Gastroesophageal sphincter (tissue), 3 donors: ENCODE measurements at regions not wholly inside any gene's neighbourhood (a gene's known extent, or its start where the extent isn't known, plus 50 kb on each side); places are given as distances from the start of the nearest gene placed in this dataset.

ENCODE experiments used
- POLR2A ChIP-seq, 2 donors: fragments of 450-650 bp; IDR thresholded peaks; one replicate each; pipeline ENCODE4 v1.6.1; 2017; ENCODE audit warnings: antibody characterized with exemption in 2 of 2, mild to moderate bottlenecking in 2 of 2, moderate library complexity in 1 of 2
- POLR2AphosphoS5 ChIP-seq: sonication (generic); formaldehyde crosslinking; IDR thresholded peaks from one replicate; pipeline ENCODE4 v1.6.1; 2017; ENCODE audit warnings: antibody characterized with exemption
- TF ChIP-seq, protein P1 (sequence below), 4 experiments: fragments of 200-600 bp in 2 of 4; fragments of 450-650 bp in 2 of 4; sonication (generic) in 1 of 4; IDR thresholded peaks; one replicate each; pipeline ENCODE4 v1.5.1; 2017 to 2019; ENCODE audit warnings: antibody characterized with exemption in 4 of 4, mild to moderate bottlenecking in 2 of 4, moderate library complexity in 2 of 4

DNA sequence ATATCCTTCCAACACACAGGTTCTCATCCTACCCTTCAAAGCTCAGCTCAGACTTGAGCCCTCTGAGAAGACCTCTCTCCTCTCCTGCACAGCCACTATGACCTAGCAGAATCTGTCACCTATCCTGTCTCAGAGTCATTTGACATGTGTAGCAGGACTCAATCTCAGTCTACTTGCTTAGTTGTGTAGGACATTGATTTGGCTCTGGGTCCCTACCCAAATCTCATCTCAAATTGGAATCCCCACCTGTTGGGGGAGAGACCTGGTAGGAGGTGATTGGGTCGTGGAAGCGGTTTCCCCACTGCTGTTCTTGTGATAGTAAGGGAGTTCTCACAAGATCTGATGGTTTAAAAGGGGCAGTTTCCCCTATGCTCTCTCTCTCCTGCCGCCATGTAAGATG is 297.9 kb downstream of the CD83 start:
- TF ChIP-seq POLR2AphosphoS5 (no peak), POLR2A (IDR thresholded peaks at IDR 0.05) (no peak)
- TF ChIP-seq, protein P1, sequence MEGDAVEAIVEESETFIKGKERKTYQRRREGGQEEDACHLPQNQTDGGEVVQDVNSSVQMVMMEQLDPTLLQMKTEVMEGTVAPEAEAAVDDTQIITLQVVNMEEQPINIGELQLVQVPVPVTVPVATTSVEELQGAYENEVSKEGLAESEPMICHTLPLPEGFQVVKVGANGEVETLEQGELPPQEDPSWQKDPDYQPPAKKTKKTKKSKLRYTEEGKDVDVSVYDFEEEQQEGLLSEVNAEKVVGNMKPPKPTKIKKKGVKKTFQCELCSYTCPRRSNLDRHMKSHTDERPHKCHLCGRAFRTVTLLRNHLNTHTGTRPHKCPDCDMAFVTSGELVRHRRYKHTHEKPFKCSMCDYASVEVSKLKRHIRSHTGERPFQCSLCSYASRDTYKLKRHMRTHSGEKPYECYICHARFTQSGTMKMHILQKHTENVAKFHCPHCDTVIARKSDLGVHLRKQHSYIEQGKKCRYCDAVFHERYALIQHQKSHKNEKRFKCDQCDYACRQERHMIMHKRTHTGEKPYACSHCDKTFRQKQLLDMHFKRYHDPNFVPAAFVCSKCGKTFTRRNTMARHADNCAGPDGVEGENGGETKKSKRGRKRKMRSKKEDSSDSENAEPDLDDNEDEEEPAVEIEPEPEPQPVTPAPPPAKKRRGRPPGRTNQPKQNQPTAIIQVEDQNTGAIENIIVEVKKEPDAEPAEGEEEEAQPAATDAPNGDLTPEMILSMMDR (IDR thresholded peaks at IDR 0.05): no peak
